ENCODE measurements at regions not wholly inside any gene's neighbourhood (a gene's known extent, or its start where the extent isn't known, plus 50 kb on each side); places are given as distances from the start of the nearest gene placed in this dataset.

DNA sequence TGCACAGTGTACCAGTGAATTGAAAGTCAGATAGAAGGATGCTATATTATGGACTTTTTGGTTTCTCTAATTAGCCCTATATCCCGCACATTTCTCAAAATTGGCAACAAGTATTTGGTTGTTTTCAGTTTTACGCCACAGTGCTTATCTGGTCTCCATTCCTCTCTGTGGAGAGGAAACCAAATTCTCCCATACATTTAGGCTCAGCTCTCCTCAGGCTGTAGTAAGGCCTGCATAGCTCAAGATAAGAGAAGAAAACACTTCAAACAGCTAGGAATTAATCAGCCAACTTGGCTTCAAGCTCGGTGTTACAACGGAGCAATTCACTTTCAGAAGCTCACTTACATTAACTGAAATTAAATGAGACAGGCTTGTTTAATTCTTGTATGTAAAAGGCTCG lies 263.2 kb downstream of the PDHA2 start:
- FAIRE-seq (no peak), DNase-seq (ENCODE audit: insufficient read length) (no peak)
- no peak for TF ChIP-seq POLR2A (IDR thresholded peaks at IDR 0.05; ENCODE audit: low read depth, low read length)
- no peak for TF ChIP-seq POLR2AphosphoS5 (IDR thresholded peaks at IDR 0.05; ENCODE audit: low read depth, low read length)
- TF ChIP-seq TAF1 (IDR thresholded peaks at IDR 0.05; ENCODE audit: borderline replicate concordance, low read depth, low read length), result no peak

- TF ChIP-seq POLR2AphosphoS5 (IDR thresholded peaks at IDR 0.05; ENCODE audit: low read depth, low read length) (no peak), TAF1 (IDR thresholded peaks at IDR 0.05; ENCODE audit: borderline replicate concordance, low read depth, low read length) (no peak), POLR2A (IDR thresholded peaks at IDR 0.05; ENCODE audit: low read depth, low read length) (no peak)
- DNase-seq (ENCODE audit: insufficient read length), result no peak
- no peak for FAIRE-seq
Measured at GRCh38 chr4:96108146-96108545, 268.3 kb downstream of the PDHA2 start.

- TF ChIP-seq POLR2A (IDR thresholded peaks at IDR 0.05; ENCODE audit: low read depth, low read length), result no peak
- TF ChIP-seq POLR2AphosphoS5 (IDR thresholded peaks at IDR 0.05; ENCODE audit: low read depth, low read length), result no peak
- TF ChIP-seq TAF1 (IDR thresholded peaks at IDR 0.05; ENCODE audit: borderline replicate concordance, low read depth, low read length), result no peak
- DNase-seq (ENCODE audit: insufficient read length) (no peak), FAIRE-seq (no peak)
Measured at GRCh38 chr4:96112631-96113030, 272.7 kb downstream of the PDHA2 start.

DNA sequence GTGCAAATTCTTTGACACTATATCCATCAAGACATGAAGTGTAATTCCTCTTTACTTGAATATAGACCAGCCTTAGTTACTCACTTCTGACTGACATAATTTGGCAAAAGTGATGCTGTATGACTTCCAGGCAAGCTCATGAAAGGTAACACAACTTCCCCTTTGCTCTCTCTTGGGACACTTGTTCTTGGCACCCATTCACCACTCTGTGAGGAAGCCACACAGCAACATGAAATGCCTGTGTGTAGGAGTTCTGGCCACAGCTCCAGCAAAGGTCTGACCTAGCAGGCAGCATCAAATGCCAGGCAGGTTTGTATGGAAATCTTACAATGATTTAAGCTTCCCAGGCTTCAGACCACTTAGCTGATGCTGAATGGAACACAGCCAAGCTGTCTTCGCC lies 280.3 kb downstream of the PDHA2 start:
- DNase-seq (ENCODE audit: insufficient read length), result no peak
- TF ChIP-seq POLR2A (IDR thresholded peaks at IDR 0.05; ENCODE audit: low read depth, low read length), result no peak
- no peak for TF ChIP-seq TAF1 (IDR thresholded peaks at IDR 0.05; ENCODE audit: borderline replicate concordance, low read depth, low read length)
- TF ChIP-seq POLR2AphosphoS5 (IDR thresholded peaks at IDR 0.05; ENCODE audit: low read depth, low read length), result no peak
- FAIRE-seq, result no peak

- peak; percentile 0 for DNase-seq (ENCODE audit: insufficient read length)
- FAIRE-seq, result no peak
- TF ChIP-seq POLR2A (IDR thresholded peaks at IDR 0.05; ENCODE audit: low read depth, low read length) (no peak), POLR2AphosphoS5 (IDR thresholded peaks at IDR 0.05; ENCODE audit: low read depth, low read length) (no peak), TAF1 (IDR thresholded peaks at IDR 0.05; ENCODE audit: borderline replicate concordance, low read depth, low read length) (no peak)
Measured at GRCh38 chr4:96126227-96126626, 286.3 kb downstream of the PDHA2 start.

GRCh38 chr4:96131186-96131585 lies 291.3 kb downstream of the PDHA2 start:
- TF ChIP-seq POLR2AphosphoS5 (IDR thresholded peaks at IDR 0.05; ENCODE audit: low read depth, low read length), result no peak
- no peak for TF ChIP-seq POLR2A (IDR thresholded peaks at IDR 0.05; ENCODE audit: low read depth, low read length)
- TF ChIP-seq TAF1 (IDR thresholded peaks at IDR 0.05; ENCODE audit: borderline replicate concordance, low read depth, low read length), result no peak
- FAIRE-seq (no peak), DNase-seq (ENCODE audit: insufficient read length) (no peak)

DNA sequence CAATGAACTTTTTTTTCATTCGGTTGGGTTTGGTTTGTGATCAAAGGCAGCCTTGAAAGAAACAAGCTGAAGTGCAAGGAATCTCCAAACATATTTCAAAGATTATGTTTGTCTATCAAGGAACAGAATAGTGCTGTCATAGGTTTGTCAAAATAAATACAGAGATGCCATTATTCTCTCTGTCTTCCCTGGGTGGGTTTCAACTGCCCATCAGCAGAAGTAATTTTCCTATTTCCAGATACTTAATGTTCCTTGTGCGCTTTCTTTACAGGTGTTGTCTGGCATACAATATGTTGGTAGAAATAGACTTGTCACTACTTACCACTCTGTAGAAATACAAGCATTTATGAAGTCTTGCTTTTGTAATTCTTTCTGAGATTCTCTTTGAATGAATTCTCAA lies 294.9 kb downstream of the PDHA2 start:
- DNase-seq (ENCODE audit: insufficient read length) (no peak), FAIRE-seq (no peak)
- TF ChIP-seq POLR2A (IDR thresholded peaks at IDR 0.05; ENCODE audit: low read depth, low read length), result no peak
- TF ChIP-seq POLR2AphosphoS5 (IDR thresholded peaks at IDR 0.05; ENCODE audit: low read depth, low read length), result no peak
- TF ChIP-seq TAF1 (IDR thresholded peaks at IDR 0.05; ENCODE audit: borderline replicate concordance, low read depth, low read length), result no peak

GRCh38 chr4:96136056-96136455 lies 296.2 kb downstream of the PDHA2 start:
- DNase-seq (ENCODE audit: insufficient read length) (no peak), FAIRE-seq (no peak)
- TF ChIP-seq TAF1 (IDR thresholded peaks at IDR 0.05; ENCODE audit: borderline replicate concordance, low read depth, low read length) (no peak), POLR2A (IDR thresholded peaks at IDR 0.05; ENCODE audit: low read depth, low read length) (no peak), POLR2AphosphoS5 (IDR thresholded peaks at IDR 0.05; ENCODE audit: low read depth, low read length) (no peak)

DNA sequence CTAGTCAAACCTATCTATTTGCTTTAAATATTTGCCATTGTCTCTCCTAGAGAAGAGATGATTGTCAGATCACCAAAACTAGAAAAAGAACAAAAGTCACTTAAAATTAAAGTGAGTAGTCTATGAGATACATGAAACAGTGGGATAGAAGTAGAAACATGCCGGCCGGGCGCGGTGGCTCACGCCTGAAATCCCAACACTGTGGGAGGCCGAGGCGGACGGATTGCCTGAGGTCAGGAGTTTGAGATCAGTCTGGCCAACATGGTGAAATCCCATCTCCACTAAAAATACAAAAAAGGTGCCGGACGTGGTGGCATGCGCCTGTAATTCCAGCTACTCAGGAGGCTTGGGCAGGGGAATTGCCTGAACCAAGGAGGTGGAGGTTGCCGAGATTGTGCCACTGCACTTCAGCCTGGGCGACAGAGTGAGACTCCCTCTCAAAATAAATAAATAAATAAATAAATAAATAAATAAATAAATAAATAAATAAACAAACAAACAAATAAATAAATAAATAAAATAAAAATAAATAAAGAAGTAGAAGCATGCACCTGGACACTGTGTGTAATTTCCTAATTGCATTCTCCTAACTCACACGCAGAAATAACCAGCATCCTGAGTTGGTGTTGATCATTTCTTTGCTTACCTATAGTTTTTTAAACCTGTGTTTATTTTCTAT lies 299.5 kb downstream of the PDHA2 start:
- no peak for TF ChIP-seq TAF1 (IDR thresholded peaks at IDR 0.05; ENCODE audit: borderline replicate concordance, low read depth, low read length)
- no peak for TF ChIP-seq POLR2AphosphoS5 (IDR thresholded peaks at IDR 0.05; ENCODE audit: low read depth, low read length)
- TF ChIP-seq POLR2A (IDR thresholded peaks at IDR 0.05; ENCODE audit: low read depth, low read length), result no peak
- FAIRE-seq, result no peak

GRCh38 chr4:96145601-96146000 lies 305.7 kb downstream of the PDHA2 start:
- FAIRE-seq, result no peak
- DNase-seq (ENCODE audit: insufficient read length), result no peak
- TF ChIP-seq TAF1 (IDR thresholded peaks at IDR 0.05; ENCODE audit: borderline replicate concordance, low read depth, low read length), result no peak
- TF ChIP-seq POLR2AphosphoS5 (IDR thresholded peaks at IDR 0.05; ENCODE audit: low read depth, low read length), result no peak
- TF ChIP-seq POLR2A (IDR thresholded peaks at IDR 0.05; ENCODE audit: low read depth, low read length), result no peak

More for the DNA sequence above, 299.5 kb downstream of the PDHA2 start:
- DNase-seq (ENCODE audit: insufficient read length), result no peak

GRCh38 chr4:96146686-96147085 lies 306.8 kb downstream of the PDHA2 start:
- no peak for FAIRE-seq
- DNase-seq (ENCODE audit: insufficient read length), result no peak

DNA sequence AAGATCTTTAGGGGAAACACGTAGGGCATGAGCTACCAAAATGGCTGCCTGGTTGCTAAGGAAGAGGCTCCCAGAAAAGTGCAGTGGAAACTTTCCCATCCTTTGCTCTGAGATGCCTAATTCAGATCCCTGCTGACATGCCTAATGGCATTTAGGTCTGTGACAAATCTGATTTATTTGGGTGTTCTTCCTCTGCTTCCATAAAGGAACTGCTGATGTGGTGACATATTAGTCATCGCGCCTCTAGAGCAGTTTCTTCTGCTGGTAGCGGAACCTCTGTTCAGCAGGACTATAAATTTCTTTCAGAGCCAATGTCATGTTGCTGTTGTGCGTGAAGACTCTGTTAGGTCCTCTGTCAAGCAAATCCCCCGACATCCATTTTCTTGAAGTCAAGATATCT lies 310.0 kb downstream of the PDHA2 start:
- FAIRE-seq, result no peak
- no peak for TF ChIP-seq TAF1 (IDR thresholded peaks at IDR 0.05; ENCODE audit: borderline replicate concordance, low read depth, low read length)
- TF ChIP-seq POLR2AphosphoS5 (IDR thresholded peaks at IDR 0.05; ENCODE audit: low read depth, low read length), result no peak
- no peak for TF ChIP-seq POLR2A (IDR thresholded peaks at IDR 0.05; ENCODE audit: low read depth, low read length)

More at GRCh38 chr4:96146686-96147085, 306.8 kb downstream of the PDHA2 start:
- TF ChIP-seq POLR2AphosphoS5 (IDR thresholded peaks at IDR 0.05; ENCODE audit: low read depth, low read length) (no peak), POLR2A (IDR thresholded peaks at IDR 0.05; ENCODE audit: low read depth, low read length) (no peak), TAF1 (IDR thresholded peaks at IDR 0.05; ENCODE audit: borderline replicate concordance, low read depth, low read length) (no peak)

More for the DNA sequence above, 310.0 kb downstream of the PDHA2 start:
- no peak for DNase-seq (ENCODE audit: insufficient read length)
